OCI-LY3 (cell line): ENCODE measurements at regions not wholly inside any gene's neighbourhood (a gene's known extent, or its start where the extent isn't known, plus 50 kb on each side); places are given as distances from the start of the nearest gene placed in this dataset.

Source experiments
- EZH2phosphoT487 ChIP-seq: fragments of 200-600 bp; shearing (Covaris generic); IDR thresholded peaks from 2 replicates; pipeline ENCODE4 v1.6.1; 2018; ENCODE audit warnings: antibody characterized with exemption, mixed run types, low read depth
- TF ChIP-seq, protein P1 (sequence below): fragments of 200-600, 300-600 bp; sonication (generic); IDR thresholded peaks from 2 replicates; pipeline ENCODE4 v1.5.1; 2014; ENCODE audit warnings: antibody characterized with exemption, low read length, low read depth

DNA sequence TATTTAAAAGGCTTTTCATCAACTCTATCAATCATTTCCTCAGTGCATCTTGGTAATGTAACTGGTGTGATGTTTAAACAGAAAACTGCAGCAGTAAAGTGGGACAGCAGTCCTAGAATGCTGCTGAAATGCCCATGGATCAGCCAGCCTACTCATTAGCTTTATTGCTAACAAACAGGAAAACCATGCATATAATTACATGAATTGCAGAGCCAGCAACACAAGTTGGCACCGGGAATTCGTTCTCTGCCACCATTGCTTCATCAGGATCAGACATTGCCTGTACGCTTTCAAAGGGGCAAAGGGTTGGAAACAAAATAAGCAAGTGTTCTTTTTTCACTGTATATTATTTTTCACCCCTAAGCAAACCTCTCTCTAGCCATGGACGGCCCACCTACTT lies 276.2 kb upstream of the LRRC7 start:
- TF ChIP-seq, protein P1, sequence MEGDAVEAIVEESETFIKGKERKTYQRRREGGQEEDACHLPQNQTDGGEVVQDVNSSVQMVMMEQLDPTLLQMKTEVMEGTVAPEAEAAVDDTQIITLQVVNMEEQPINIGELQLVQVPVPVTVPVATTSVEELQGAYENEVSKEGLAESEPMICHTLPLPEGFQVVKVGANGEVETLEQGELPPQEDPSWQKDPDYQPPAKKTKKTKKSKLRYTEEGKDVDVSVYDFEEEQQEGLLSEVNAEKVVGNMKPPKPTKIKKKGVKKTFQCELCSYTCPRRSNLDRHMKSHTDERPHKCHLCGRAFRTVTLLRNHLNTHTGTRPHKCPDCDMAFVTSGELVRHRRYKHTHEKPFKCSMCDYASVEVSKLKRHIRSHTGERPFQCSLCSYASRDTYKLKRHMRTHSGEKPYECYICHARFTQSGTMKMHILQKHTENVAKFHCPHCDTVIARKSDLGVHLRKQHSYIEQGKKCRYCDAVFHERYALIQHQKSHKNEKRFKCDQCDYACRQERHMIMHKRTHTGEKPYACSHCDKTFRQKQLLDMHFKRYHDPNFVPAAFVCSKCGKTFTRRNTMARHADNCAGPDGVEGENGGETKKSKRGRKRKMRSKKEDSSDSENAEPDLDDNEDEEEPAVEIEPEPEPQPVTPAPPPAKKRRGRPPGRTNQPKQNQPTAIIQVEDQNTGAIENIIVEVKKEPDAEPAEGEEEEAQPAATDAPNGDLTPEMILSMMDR: no peak
- TF ChIP-seq EZH2phosphoT487: no peak
